AML-193 (cell line): ENCODE measurements at regions not wholly inside any gene's neighbourhood (a gene's known extent, or its start where the extent isn't known, plus 50 kb on each side); places are given as distances from the start of the nearest gene placed in this dataset.

Experiments used
- DNase-seq, 2 experiments: peaks; one replicate each; lab custom pipeline; 2025; lab: John Stamatoyannopoulos, UW

- no peak for DNase-seq
Measured at GRCh38 chr20:21033817-21034216, 72.3 kb downstream of the LINC00237 start.

- no peak for DNase-seq
Measured at GRCh38 chr20:21031666-21032065, 74.5 kb downstream of the LINC00237 start.

GRCh38 chr20:21029341-21029740 lies 76.8 kb downstream of the LINC00237 start:
- no peak for DNase-seq

GRCh38 chr20:21028921-21029320 lies 77.2 kb downstream of the LINC00237 start:
- DNase-seq = no peak

GRCh38 chr20:21028436-21028835 lies 77.7 kb downstream of the LINC00237 start:
- no peak for DNase-seq

GRCh38 chr20:21027569-21027968 lies 78.6 kb downstream of the LINC00237 start:
- DNase-seq = no peak

GRCh38 chr20:21026951-21027350 lies 79.2 kb downstream of the LINC00237 start:
- no peak for DNase-seq

GRCh38 chr20:21024420-21024819 lies 81.7 kb downstream of the LINC00237 start:
- DNase-seq = no peak

GRCh38 chr20:21022925-21023324 lies 83.2 kb downstream of the LINC00237 start:
- DNase-seq = no peak

- no peak for DNase-seq
Measured at GRCh38 chr20:21021472-21021790, 84.7 kb downstream of the LINC00237 start.

- DNase-seq = no peak
Measured at GRCh38 chr20:21020659-21021471, 85.3 kb downstream of the LINC00237 start.

GRCh38 chr20:21019814-21020658 lies 86.1 kb downstream of the LINC00237 start:
- no peak for DNase-seq

- DNase-seq = no peak
Measured at GRCh38 chr20:21019468-21019813, 86.7 kb downstream of the LINC00237 start.

- DNase-seq = no peak
Measured at GRCh38 chr20:21018576-21018975, 87.6 kb downstream of the LINC00237 start.

GRCh38 chr20:21017528-21018085 lies 88.6 kb downstream of the LINC00237 start:
- no peak for DNase-seq

- DNase-seq = no peak
Measured at GRCh38 chr20:21016751-21017150, 89.4 kb downstream of the LINC00237 start.

- no peak for DNase-seq
Measured at GRCh38 chr20:21014528-21014927, 91.6 kb downstream of the LINC00237 start.

GRCh38 chr20:21008951-21009350 lies 97.2 kb downstream of the LINC00237 start:
- DNase-seq = no peak

GRCh38 chr20:21006611-21007010 lies 99.5 kb downstream of the LINC00237 start:
- no peak for DNase-seq

- no peak for DNase-seq
Measured at GRCh38 chr20:21004386-21005076, 101.6 kb downstream of the LINC00237 start.

- no peak for DNase-seq
Measured at GRCh38 chr20:21003902-21004301, 102.3 kb downstream of the LINC00237 start.

GRCh38 chr20:21002486-21002885 lies 103.7 kb downstream of the LINC00237 start:
- DNase-seq = no peak
